ENCODE measurements at regions not wholly inside any gene's neighbourhood (a gene's known extent, or its start where the extent isn't known, plus 50 kb on each side); places are given as distances from the start of the nearest gene placed in this dataset.

- TF ChIP-seq CTCF (IDR thresholded peaks at IDR 0.05) (no peak), POLR2A (IDR thresholded peaks at IDR 0.05) (no peak)
These were observed 153.8 kb upstream of the KCNN2 start for GRCh38 chr5:114208120-114208519.

Measured in right lobe of liver (tissue), 4 donors.